HepG2 (cell line): ENCODE measurements at regions not wholly inside any gene's neighbourhood (a gene's known extent, or its start where the extent isn't known, plus 50 kb on each side); places are given as distances from the start of the nearest gene placed in this dataset.

Experiments used
- ATAC-seq: fragments of 200-7000 bp; cut with Tn5 transposase; 3 replicates; pipeline ENCODE4 v1.9.1; 2020; ENCODE audit warnings: mild to moderate bottlenecking, moderate library complexity
- BruUV-seq: library from RNA; stranded (reverse); fragments of 400-500 nt; replicated peaks from 2 replicates; lab custom pipeline; 2021; lab: Mats Ljungman, UMichigan
- CTCF ChIA-PET: fragments of 300-600 bp; formaldehyde crosslinking; extraction: SDS; loops from one replicate; lab custom pipeline; 2021; ENCODE audit warnings: low total read pairs, inconsistent platforms, low intra/inter-chr PET ratio; lab: Yijun Ruan, JAX
- POLR2A ChIA-PET: fragments of 350-600 bp; sonication (Branson Sonifier 250); formaldehyde crosslinking; loops from one replicate; lab custom pipeline; 2020; ENCODE audit warnings: antibody characterized with exemption, inconsistent platforms; lab: Yijun Ruan, JAX
- DNase-seq: peaks from one replicate; pipeline ENCODE4 v3.0.0-alpha.2; 2015; ENCODE audit warnings: low spot score
- FAIRE-seq: peaks from 3 replicates; lab custom pipeline; 2011; peaks lifted over from hg19 to GRCh38; lab: Jason Lieb, UNC
- H2AFZ ChIP-seq: one replicate; pipeline ENCODE4 v1.6.1; 2011; ENCODE audit warnings: low read length, inconsistent platforms
- H3K27ac ChIP-seq: fragments of 300-600 bp; 3 replicates; pipeline ENCODE4 v1.8.0; 2011; ENCODE audit warnings: mixed run types, mild to moderate bottlenecking, mixed read lengths, low read length, inconsistent platforms; ENCODE audit not compliant: insufficient read depth; ENCODE audit errors: extremely low read length
- H3K27me3 ChIP-seq, 2 experiments: fragments of 200-600 bp in 1 of 2; 2 replicates in 1 of 2; 3 replicates in 1 of 2; pipeline versions ENCODE4 v1.6.0 to v1.8.0; 2011; ENCODE audit warnings: low read length in 2 of 2, mild to moderate bottlenecking in 2 of 2, moderate library complexity in 2 of 2, inconsistent platforms in 1 of 2; ENCODE audit not compliant: insufficient read depth in 2 of 2, control insufficient read depth in 1 of 2
- H3K36me3 ChIP-seq, 2 experiments: fragments of 200-600 bp in 1 of 2; replicated peaks in 1 of 2; 2 replicates in 1 of 2; 3 replicates in 1 of 2; pipeline versions ENCODE4 v1.5.1 to v1.8.0; 2011; ENCODE audit warnings: low read length in 2 of 2, inconsistent platforms in 1 of 2; ENCODE audit not compliant: insufficient read depth in 2 of 2, control insufficient read depth in 1 of 2
- H3K4me1 ChIP-seq: 2 replicates; pipeline ENCODE4 v1.5.1; 2012; ENCODE audit warnings: low read length, inconsistent platforms; ENCODE audit not compliant: insufficient read depth
- H3K4me2 ChIP-seq: 2 replicates; pipeline ENCODE4 v1.6.0; 2011; ENCODE audit warnings: low read depth, low read length, inconsistent platforms
- H3K4me3 ChIP-seq, 3 experiments: fragments of 200-600 bp in 1 of 3; sonication (generic), shearing (Covaris generic) in 1 of 3; replicated peaks in 1 of 3; 2 replicates each; pipeline ENCODE4 v1.5.1; 2011 to 2016; ENCODE audit warnings: low read length in 3 of 3, inconsistent platforms in 2 of 3, low read depth in 2 of 3, mild to moderate bottlenecking in 2 of 3, control low read depth in 1 of 3, mixed read lengths in 1 of 3; ENCODE audit not compliant: insufficient read depth in 1 of 3
- H3K79me2 ChIP-seq: one replicate; pipeline ENCODE4 v1.6.1; 2011; ENCODE audit warnings: low read length, inconsistent platforms; ENCODE audit not compliant: insufficient read depth
- H3K9ac ChIP-seq: 2 replicates; pipeline ENCODE4 v1.6.0; 2011; ENCODE audit warnings: mild to moderate bottlenecking, low read depth, low read length, inconsistent platforms; ENCODE audit not compliant: insufficient read depth
- H3K9me3 ChIP-seq: 2 replicates; pipeline ENCODE4 v1.5.1; 2012; ENCODE audit warnings: mild to moderate bottlenecking, low read length
- H4K20me1 ChIP-seq: 2 replicates; pipeline ENCODE4 v1.6.0; 2011; ENCODE audit warnings: inconsistent platforms, mild to moderate bottlenecking, low read length, moderate library complexity; ENCODE audit not compliant: insufficient read depth
- DNMT3B ChIP-seq: conservative IDR thresholded peaks from 2 replicates; pipeline ENCODE4 v1.6.1; 2016; ENCODE audit warnings: missing biosample characterization, control low read depth
- HIC2 ChIP-seq: sonication (generic); formaldehyde crosslinking; IDR thresholded peaks from 2 replicates; pipeline ENCODE4 v1.9.0; 2022; ENCODE audit warnings: low read depth, missing genetic modification reagents
- IRX3 ChIP-seq: sonication (generic); formaldehyde crosslinking; IDR thresholded peaks from 2 replicates; pipeline ENCODE4 v1.8.1; 2023; ENCODE audit warnings: mild to moderate bottlenecking, low read depth, missing genetic modification reagents, borderline replicate concordance
- KLF12 ChIP-seq: sonication (generic); formaldehyde crosslinking; IDR thresholded peaks from 2 replicates; pipeline ENCODE4 v1.4.0; 2020; ENCODE audit warnings: missing genetic modification reagents, borderline replicate concordance
- MAFG ChIP-seq: sonication (generic); formaldehyde crosslinking; IDR thresholded peaks from 2 replicates; pipeline ENCODE4 v1.5.1; 2020; ENCODE audit warnings: mild to moderate bottlenecking, missing genetic modification reagents
- NR2F1 ChIP-seq, 2 experiments: fragments of 450-650 bp in 1 of 2; formaldehyde crosslinking in 1 of 2; IDR thresholded peaks; 2 replicates each; pipeline versions ENCODE4 v1.5.0 to v1.6.1; 2016 to 2020; ENCODE audit warnings: mild to moderate bottlenecking in 1 of 2, missing compliant biosample characterization in 1 of 2, missing genetic modification reagents in 1 of 2, moderate library complexity in 1 of 2
- PAX8 ChIP-seq: sonication (generic); formaldehyde crosslinking; IDR thresholded peaks from 2 replicates; pipeline ENCODE4 v1.8.0; 2022; ENCODE audit warnings: mild to moderate bottlenecking, missing genetic modification reagents, borderline replicate concordance
- RFX3 ChIP-seq: IDR thresholded peaks from 2 replicates; pipeline ENCODE4 v1.6.1; 2016; ENCODE audit warnings: missing biosample characterization, missing genetic modification reagents
- SRSF1 ChIP-seq: fragments of 200-400 bp; formaldehyde crosslinking; optimal IDR thresholded peaks from 2 replicates; pipeline ENCODE3; 2017; ENCODE audit warnings: mild to moderate bottlenecking, low read depth, low read length, moderate library complexity
- ZBTB43 ChIP-seq: sonication (generic); formaldehyde crosslinking; conservative IDR thresholded peaks from 2 replicates; pipeline ENCODE4 v1.4.0; 2020; ENCODE audit warnings: missing genetic modification reagents
- ZFP36L1 ChIP-seq: sonication (generic); formaldehyde crosslinking; IDR thresholded peaks from 2 replicates; pipeline ENCODE4 v1.8.0; 2022; ENCODE audit warnings: mild to moderate bottlenecking, missing genetic modification reagents, moderate library complexity
- ZNF547 ChIP-seq: sonication (generic); formaldehyde crosslinking; IDR thresholded peaks from 2 replicates; pipeline ENCODE4 v1.5.1; 2020; ENCODE audit warnings: mild to moderate bottlenecking, missing genetic modification reagents
- ZNF615 ChIP-seq: sonication (generic); formaldehyde crosslinking; IDR thresholded peaks from 2 replicates; pipeline ENCODE4 v1.5.0; 2020; ENCODE audit warnings: mild to moderate bottlenecking, missing genetic modification reagents, borderline replicate concordance
- ZNF746 ChIP-seq: sonication (generic); formaldehyde crosslinking; IDR thresholded peaks from 2 replicates; pipeline ENCODE4 v1.8.0; 2022; ENCODE audit warnings: mild to moderate bottlenecking, missing genetic modification reagents
- WGBS: methylation state at CpG from one replicate; pipeline ENCODE4 v1.1.6; 2017; ENCODE audit warnings: low lambda C conversion rate; 5-methylcytosine and 5-hydroxymethylcytosine counted together
- in situ Hi-C: cut with HindIII; loops from 2 replicates; pipeline ENCODE4 v1.10.0; 2017; ENCODE audit warnings: low pct_unique_long_range_greater_than_20kb; ENCODE audit not compliant: extremely low pct_ligation_motif_present
- intact Hi-C: fragments of 100-400 bp; cut with micrococcal nuclease; formaldehyde crosslinking; loops from one replicate; pipeline ENCODE4 v1.10.0; 2022; ENCODE audit not compliant: unreplicated experiment

- no peaks in the 10 kb centered on the region for H4K20me1 ChIP-seq
- ChIA-PET POLR2A (no interaction called here), CTCF (no interaction called here)
- no peak overlapping the region for H3K27ac ChIP-seq
- H3K27me3 ChIP-seq = peaks cover 0 to 2% of the 10 kb centered on the region in 2 experiments; a peak in 1 of 5 replicates
- DNase-seq = no peak
- H3K4me3 ChIP-seq = no peak overlapping the region
- WGBS = 4% methylated on average over 1 of the region's 1 CpG
- intact Hi-C loops = no loop called here
- no peak overlapping the region for H2AFZ ChIP-seq
- in situ Hi-C loops = no loop called here
- no peak overlapping the region for H3K4me2 ChIP-seq
- no peak for ATAC-seq
- no peaks in the 10 kb centered on the region for H3K9me3 ChIP-seq
- BruUV-seq = no TSS peak
- H3K36me3 ChIP-seq = no peaks in the 10 kb centered on the region
- H3K9ac ChIP-seq = no peak overlapping the region
- no peak for FAIRE-seq
- no peaks in the 10 kb centered on the region for H3K4me1 ChIP-seq
- TF ChIP-seq SRSF1 (no peak), ZBTB43 (CRISPR knock-in tag) (no peak)
- H3K79me2 ChIP-seq = no peaks in the 10 kb centered on the region
Observed at GRCh38 chr12:42761086-42761485, 171.5 kb upstream of the PRICKLE1 start.

GRCh38 chr12:42760550-42760949 lies 171.0 kb upstream of the PRICKLE1 start:
- in situ Hi-C loops (no loop called here), intact Hi-C loops (no loop called here)
- Histone ChIP-seq H3K4me2 (no peak overlapping the region), H2AFZ (no peak overlapping the region), H4K20me1 (no peaks in the 10 kb centered on the region), H3K79me2 (no peaks in the 10 kb centered on the region), H3K4me3 (no peak overlapping the region), H3K9me3 (no peaks in the 10 kb centered on the region), H3K27ac (no peak overlapping the region), H3K4me1 (no peaks in the 10 kb centered on the region), H3K9ac (no peak overlapping the region), H3K36me3 (no peaks in the 10 kb centered on the region), H3K27me3 (peaks cover 0 to 2% of the 10 kb centered on the region in 2 experiments; a peak in 1 of 5 replicates)
- DNase-seq (no peak), FAIRE-seq (no peak), ATAC-seq (no peak)
- CTCF ChIA-PET = no interaction called here
- POLR2A ChIA-PET = no interaction called here
- no TSS peak for BruUV-seq
- TF ChIP-seq RFX3 (no peak), HIC2 (CRISPR knock-in tag) (no peak), DNMT3B (CRISPR knock-in tag) (no peak), ZNF746 (CRISPR knock-in tag) (no peak), ZNF615 (CRISPR knock-in tag) (no peak), ZNF547 (CRISPR knock-in tag) (no peak), KLF12 (no peak), IRX3 (CRISPR knock-in tag) (no peak), ZFP36L1 (CRISPR knock-in tag) (no peak), PAX8 (no peak), NR2F1 (CRISPR knock-in tag; IDR thresholded peaks at IDR 0.05) (no peak), MAFG (CRISPR knock-in tag) (no peak)
